K562 (cell line): ENCODE measurements at regions not wholly inside any gene's neighbourhood (a gene's known extent, or its start where the extent isn't known, plus 50 kb on each side); places are given as distances from the start of the nearest gene placed in this dataset.

Source experiments
- ATAC-seq: fragments of 200-7000 bp; cut with Tn5 transposase; 3 replicates; pipeline ENCODE4 v1.9.1; 2020; ENCODE audit warnings: moderate library complexity
- BruUV-seq: library from RNA; stranded (reverse); fragments of 400-500 nt; replicated peaks from 2 replicates; lab custom pipeline; 2021; lab: Mats Ljungman, UMichigan
- CTCF ChIA-PET: fragments of 300-600 bp; formaldehyde crosslinking; extraction: SDS; loops from one replicate; lab custom pipeline; 2021; ENCODE audit warnings: low intra/inter-chr PET ratio; lab: Yijun Ruan, JAX
- POLR2A ChIA-PET: fragments of 300-600, 350-650 bp; sonication (Branson Sonifier 250); formaldehyde crosslinking; extraction: SDS; loops from one replicate; lab custom pipeline; 2021; ENCODE audit warnings: antibody characterized with exemption, inconsistent platforms; lab: Yijun Ruan, JAX
- DNase-seq, 4 experiments: peaks; one replicate each; pipeline versions ENCODE4 v3.0.0 to v3.0.0-alpha.2; 2011 to 2018; ENCODE audit warnings: low spot score in 3 of 4, mixed read lengths in 3 of 4; ENCODE audit errors: extremely low read depth in 1 of 4
- FAIRE-seq: peaks from 2 replicates; lab custom pipeline; 2011; peaks lifted over from hg19 to GRCh38; lab: Jason Lieb, UNC
- H2AFZ ChIP-seq: 2 replicates; pipeline ENCODE4 v1.6.0; 2011; ENCODE audit warnings: low read depth, low read length, control low read depth, inconsistent platforms
- H3K27ac ChIP-seq: fragments of 200-600 bp; 3 replicates; pipeline ENCODE4 v1.8.0; 2011; ENCODE audit warnings: low read depth, mild to moderate bottlenecking, control low read depth, inconsistent platforms, low read length, moderate library complexity, mixed read lengths; ENCODE audit errors: extremely low read depth
- H3K27me3 ChIP-seq, 2 experiments: fragments of 300-600 bp in 1 of 2; 2 replicates in 1 of 2; 3 replicates in 1 of 2; pipeline versions ENCODE4 v1.6.0 to v1.8.0; 2011; ENCODE audit warnings: inconsistent platforms in 2 of 2, low read length in 2 of 2, mild to moderate bottlenecking in 1 of 2, mixed read lengths in 1 of 2, moderate library complexity in 1 of 2; ENCODE audit not compliant: control insufficient read depth in 2 of 2, insufficient read depth in 2 of 2
- H3K36me3 ChIP-seq: fragments of 300-600 bp; 3 replicates; pipeline ENCODE4 v1.8.0; 2011; ENCODE audit warnings: mild to moderate bottlenecking, low read length, inconsistent platforms; ENCODE audit not compliant: control insufficient read depth, insufficient read depth
- H3K4me1 ChIP-seq, 2 experiments: fragments of 200-600 bp in 1 of 2; replicated peaks in 1 of 2; 2 replicates in 1 of 2; 3 replicates in 1 of 2; pipeline versions ENCODE4 v1.5.1 to v1.8.0; 2011; ENCODE audit warnings: inconsistent platforms in 2 of 2, low read length in 2 of 2, mild to moderate bottlenecking in 1 of 2, mixed read lengths in 1 of 2, moderate library complexity in 1 of 2; ENCODE audit not compliant: control insufficient read depth in 2 of 2, insufficient read depth in 2 of 2
- H3K4me2 ChIP-seq: 2 replicates; pipeline ENCODE4 v1.6.1; 2011; ENCODE audit warnings: low read length, control low read depth, inconsistent platforms, mixed read lengths; ENCODE audit not compliant: insufficient read depth
- H3K4me3 ChIP-seq: fragments of 200-600 bp; sonication (generic), shearing (Covaris generic); 2 replicates; pipeline ENCODE4 v1.5.1; 2016; ENCODE audit warnings: control low read depth, inconsistent platforms
- H3K79me2 ChIP-seq: fragments of 200-600 bp; 3 replicates; pipeline ENCODE4 v1.8.0; 2011; ENCODE audit warnings: low read length, inconsistent platforms; ENCODE audit not compliant: control insufficient read depth, insufficient read depth
- H3K9ac ChIP-seq, 2 experiments: 2 replicates each; pipeline versions ENCODE4 v1.6.0 to v1.6.1; 2011; ENCODE audit warnings: low read depth in 2 of 2, low read length in 2 of 2, control low read depth in 1 of 2, inconsistent platforms in 1 of 2, mild to moderate bottlenecking in 1 of 2, mixed read lengths in 1 of 2; ENCODE audit not compliant: insufficient read depth in 1 of 2
- H3K9me1 ChIP-seq: one replicate; pipeline ENCODE4 v1.6.0; 2011; ENCODE audit warnings: inconsistent platforms, mild to moderate bottlenecking, low read length, moderate library complexity; ENCODE audit not compliant: control insufficient read depth, insufficient read depth
- H3K9me3 ChIP-seq: replicated peaks from 2 replicates; pipeline ENCODE4 v1.5.1; 2011; ENCODE audit warnings: low read depth, low read length, inconsistent platforms; ENCODE audit not compliant: control insufficient read depth, insufficient read depth
- H4K20me1 ChIP-seq: replicated peaks from 2 replicates; pipeline ENCODE4 v1.6.1; 2011; ENCODE audit warnings: low read length, inconsistent platforms, mixed read lengths; ENCODE audit not compliant: control insufficient read depth, insufficient read depth
- SREBF1 ChIP-seq: fragments of 150-350 bp; IDR thresholded peaks from 2 replicates; pipeline ENCODE4 v1.6.1; 2014; ENCODE audit warnings: antibody characterized with exemption, low read depth, low read length, borderline replicate concordance
- TCF7 ChIP-seq: sonication (generic); IDR thresholded peaks from 2 replicates; pipeline ENCODE4 v1.6.1; 2016; ENCODE audit warnings: antibody characterized with exemption, borderline replicate concordance
- YBX1 ChIP-seq: fragments of 450-650 bp; IDR thresholded peaks from 2 replicates; pipeline ENCODE4 v1.7.1; 2016; ENCODE audit warnings: mild to moderate bottlenecking
- ZBTB7A ChIP-seq: IDR thresholded peaks from 2 replicates; pipeline ENCODE4 v1.6.1; 2011; ENCODE audit warnings: low read depth, mild to moderate bottlenecking, low read length, moderate library complexity, borderline replicate concordance; ENCODE audit not compliant: control insufficient read depth
- ZNF143 ChIP-seq: sonication (generic); formaldehyde crosslinking; IDR thresholded peaks from 2 replicates; pipeline ENCODE4 v1.9.0; 2022; ENCODE audit warnings: mild to moderate bottlenecking, missing genetic modification reagents
- ZSCAN29 ChIP-seq: fragments of 450-650 bp; IDR thresholded peaks from 2 replicates; pipeline ENCODE4 v1.6.1; 2017
- WGBS: fragments of 100-300 bp; shearing (Covaris generic); methylation state at CpG from one replicate; pipeline ENCODE4 v1.1.6; 2016; ENCODE audit warnings: low coverage, mixed read lengths; ENCODE audit not compliant: insufficient coverage; ENCODE audit errors: missing lambda C conversion rate; 5-methylcytosine and 5-hydroxymethylcytosine counted together
- in situ Hi-C: fragments of 300-500 bp; cut with MboI; formaldehyde crosslinking; loops from 4 replicates; pipeline ENCODE4 v1.15.0; 2018; ENCODE audit warnings: inconsistent platforms, mixed read lengths
- intact Hi-C: fragments of 100-400 bp; cut with micrococcal nuclease; formaldehyde crosslinking; loops from 2 replicates; pipeline ENCODE4 v1.14.2; 2022
- TF ChIP-seq, protein P1 (sequence below): fragments of 450-650 bp; formaldehyde crosslinking; IDR thresholded peaks from 2 replicates; pipeline ENCODE4 v1.4.0; 2022; ENCODE audit warnings: missing genetic modification characterization
- TF ChIP-seq, protein P2 (sequence below): fragments of 450-650 bp; formaldehyde crosslinking; IDR thresholded peaks from 2 replicates; pipeline ENCODE4 v1.4.0; 2020; ENCODE audit warnings: mild to moderate bottlenecking, moderate library complexity
- TF ChIP-seq, protein P3 (sequence below): fragments of 250-450 bp; sonication (Bioruptor Pico); IDR thresholded peaks from 2 replicates; pipeline ENCODE4 v1.5.0; 2020; ENCODE audit warnings: mild to moderate bottlenecking
- TF ChIP-seq, protein P4 (sequence below), 2 experiments: fragments of 450-650 bp in 1 of 2; sonication (generic) in 1 of 2; formaldehyde crosslinking in 1 of 2; IDR thresholded peaks; 2 replicates each; pipeline versions ENCODE4 v1.7.1 to v1.9.0; 2016 to 2022; ENCODE audit warnings: inconsistent platforms in 1 of 2, mild to moderate bottlenecking in 1 of 2, missing genetic modification reagents in 1 of 2

DNA sequence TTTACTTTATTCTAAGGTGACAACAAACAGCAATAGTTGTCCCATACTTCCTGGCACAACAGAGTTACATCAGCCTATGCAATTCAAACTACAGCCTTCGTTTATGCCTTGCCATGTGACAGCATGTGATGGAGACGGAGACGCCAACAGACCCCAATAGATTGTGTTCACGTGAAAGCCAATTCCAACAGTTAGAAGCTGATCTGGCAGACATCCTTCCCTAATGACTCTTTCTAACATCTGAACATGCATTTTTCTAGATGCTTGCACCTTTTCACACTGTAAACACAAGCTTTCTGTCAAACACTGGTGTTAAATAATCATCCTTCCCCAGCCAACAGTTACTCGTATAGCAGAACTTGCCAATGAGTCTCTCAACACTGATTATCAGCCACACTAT is 694.4 kb upstream of the ALCAM start:
- Histone ChIP-seq H3K4me1 (no peaks in the 10 kb centered on the region), H3K4me2 (no peak overlapping the region), H2AFZ (no peak overlapping the region), H3K27me3 (no peaks in the 10 kb centered on the region), H3K9ac (no peak overlapping the region), H3K27ac (no peak overlapping the region), H3K9me3 (no peaks in the 10 kb centered on the region), H3K9me1 (no peaks in the 10 kb centered on the region), H3K79me2 (no peaks in the 10 kb centered on the region), H3K36me3 (no peaks in the 10 kb centered on the region), H3K4me3 (no peak overlapping the region), H4K20me1 (no peaks in the 10 kb centered on the region)
- POLR2A ChIA-PET = no interaction called here
- intact Hi-C loops = loop anchor here (10.0 kb wide), 1 partner anchor 62 kb away; no protein-coding TSS in a partner anchor
- FAIRE-seq (no peak), DNase-seq (no peak), ATAC-seq (no peak)
- CTCF ChIA-PET = no interaction called here
- WGBS = 0% methylated on average over 5 of the region's 5 CpGs
- no TSS peak for BruUV-seq
- in situ Hi-C loops = no loop called here
- TF ChIP-seq ZSCAN29 (no peak), SREBF1 (no peak), YBX1 (no peak), TCF7 (no peak), ZNF143 (CRISPR knock-in tag) (no peak), ZBTB7A (no peak)
- TF ChIP-seq, protein P1, sequence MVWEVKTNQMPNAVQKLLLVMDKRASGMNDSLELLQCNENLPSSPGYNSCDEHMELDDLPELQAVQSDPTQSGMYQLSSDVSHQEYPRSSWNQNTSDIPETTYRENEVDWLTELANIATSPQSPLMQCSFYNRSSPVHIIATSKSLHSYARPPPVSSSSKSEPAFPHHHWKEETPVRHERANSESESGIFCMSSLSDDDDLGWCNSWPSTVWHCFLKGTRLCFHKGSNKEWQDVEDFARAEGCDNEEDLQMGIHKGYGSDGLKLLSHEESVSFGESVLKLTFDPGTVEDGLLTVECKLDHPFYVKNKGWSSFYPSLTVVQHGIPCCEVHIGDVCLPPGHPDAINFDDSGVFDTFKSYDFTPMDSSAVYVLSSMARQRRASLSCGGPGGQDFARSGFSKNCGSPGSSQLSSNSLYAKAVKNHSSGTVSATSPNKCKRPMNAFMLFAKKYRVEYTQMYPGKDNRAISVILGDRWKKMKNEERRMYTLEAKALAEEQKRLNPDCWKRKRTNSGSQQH = no peak
- TF ChIP-seq, protein P2, sequence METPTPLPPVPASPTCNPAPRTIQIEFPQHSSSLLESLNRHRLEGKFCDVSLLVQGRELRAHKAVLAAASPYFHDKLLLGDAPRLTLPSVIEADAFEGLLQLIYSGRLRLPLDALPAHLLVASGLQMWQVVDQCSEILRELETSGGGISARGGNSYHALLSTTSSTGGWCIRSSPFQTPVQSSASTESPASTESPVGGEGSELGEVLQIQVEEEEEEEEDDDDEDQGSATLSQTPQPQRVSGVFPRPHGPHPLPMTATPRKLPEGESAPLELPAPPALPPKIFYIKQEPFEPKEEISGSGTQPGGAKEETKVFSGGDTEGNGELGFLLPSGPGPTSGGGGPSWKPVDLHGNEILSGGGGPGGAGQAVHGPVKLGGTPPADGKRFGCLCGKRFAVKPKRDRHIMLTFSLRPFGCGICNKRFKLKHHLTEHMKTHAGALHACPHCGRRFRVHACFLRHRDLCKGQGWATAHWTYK (CRISPR knock-in tag) = no peak
- TF ChIP-seq, protein P3, sequence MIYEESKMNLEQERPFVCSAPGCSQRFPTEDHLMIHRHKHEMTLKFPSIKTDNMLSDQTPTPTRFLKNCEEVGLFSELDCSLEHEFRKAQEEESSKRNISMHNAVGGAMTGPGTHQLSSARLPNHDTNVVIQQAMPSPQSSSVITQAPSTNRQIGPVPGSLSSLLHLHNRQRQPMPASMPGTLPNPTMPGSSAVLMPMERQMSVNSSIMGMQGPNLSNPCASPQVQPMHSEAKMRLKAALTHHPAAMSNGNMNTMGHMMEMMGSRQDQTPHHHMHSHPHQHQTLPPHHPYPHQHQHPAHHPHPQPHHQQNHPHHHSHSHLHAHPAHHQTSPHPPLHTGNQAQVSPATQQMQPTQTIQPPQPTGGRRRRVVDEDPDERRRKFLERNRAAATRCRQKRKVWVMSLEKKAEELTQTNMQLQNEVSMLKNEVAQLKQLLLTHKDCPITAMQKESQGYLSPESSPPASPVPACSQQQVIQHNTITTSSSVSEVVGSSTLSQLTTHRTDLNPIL = no peak
- TF ChIP-seq, protein P4, sequence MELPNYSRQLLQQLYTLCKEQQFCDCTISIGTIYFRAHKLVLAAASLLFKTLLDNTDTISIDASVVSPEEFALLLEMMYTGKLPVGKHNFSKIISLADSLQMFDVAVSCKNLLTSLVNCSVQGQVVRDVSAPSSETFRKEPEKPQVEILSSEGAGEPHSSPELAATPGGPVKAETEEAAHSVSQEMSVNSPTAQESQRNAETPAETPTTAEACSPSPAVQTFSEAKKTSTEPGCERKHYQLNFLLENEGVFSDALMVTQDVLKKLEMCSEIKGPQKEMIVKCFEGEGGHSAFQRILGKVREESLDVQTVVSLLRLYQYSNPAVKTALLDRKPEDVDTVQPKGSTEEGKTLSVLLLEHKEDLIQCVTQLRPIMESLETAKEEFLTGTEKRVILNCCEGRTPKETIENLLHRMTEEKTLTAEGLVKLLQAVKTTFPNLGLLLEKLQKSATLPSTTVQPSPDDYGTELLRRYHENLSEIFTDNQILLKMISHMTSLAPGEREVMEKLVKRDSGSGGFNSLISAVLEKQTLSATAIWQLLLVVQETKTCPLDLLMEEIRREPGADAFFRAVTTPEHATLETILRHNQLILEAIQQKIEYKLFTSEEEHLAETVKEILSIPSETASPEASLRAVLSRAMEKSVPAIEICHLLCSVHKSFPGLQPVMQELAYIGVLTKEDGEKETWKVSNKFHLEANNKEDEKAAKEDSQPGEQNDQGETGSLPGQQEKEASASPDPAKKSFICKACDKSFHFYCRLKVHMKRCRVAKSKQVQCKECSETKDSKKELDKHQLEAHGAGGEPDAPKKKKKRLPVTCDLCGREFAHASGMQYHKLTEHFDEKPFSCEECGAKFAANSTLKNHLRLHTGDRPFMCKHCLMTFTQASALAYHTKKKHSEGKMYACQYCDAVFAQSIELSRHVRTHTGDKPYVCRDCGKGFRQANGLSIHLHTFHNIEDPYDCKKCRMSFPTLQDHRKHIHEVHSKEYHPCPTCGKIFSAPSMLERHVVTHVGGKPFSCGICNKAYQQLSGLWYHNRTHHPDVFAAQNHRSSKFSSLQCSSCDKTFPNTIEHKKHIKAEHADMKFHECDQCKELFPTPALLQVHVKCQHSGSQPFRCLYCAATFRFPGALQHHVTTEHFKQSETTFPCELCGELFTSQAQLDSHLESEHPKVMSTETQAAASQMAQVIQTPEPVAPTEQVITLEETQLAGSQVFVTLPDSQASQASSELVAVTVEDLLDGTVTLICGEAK (IDR thresholded peaks at IDR 0.05) = no peak
- TF ChIP-seq, protein P4 (CRISPR knock-in tag; IDR thresholded peaks at IDR 0.05) = no peak
